Activated CD8-positive, alpha-beta T cell treated with anti-CD3 and anti-CD28 coated beads, Interleukin-2, amount 10 ng/mL, durations not matched to agents 7 days and 5 days (primary cell): ENCODE measurements at regions not wholly inside any gene's neighbourhood (a gene's known extent, or its start where the extent isn't known, plus 50 kb on each side); places are given as distances from the start of the nearest gene placed in this dataset.

Experiments used
- ATAC-seq: fragments of 150-1000 bp; cut with Tn5 transposase; one replicate; pipeline ENCODE4 v1.10.0; 2021; ENCODE audit warnings: moderate library complexity
- CTCF ChIA-PET: fragments of 350-600 bp; sonication (Branson Sonifier 250); formaldehyde crosslinking; loops from one replicate; lab custom pipeline; 2021; ENCODE audit warnings: antibody characterized with exemption; lab: Charles Lee
- POLR2A ChIA-PET: fragments of 350-600 bp; sonication (Branson Sonifier 250); formaldehyde crosslinking; loops from one replicate; lab custom pipeline; 2021; ENCODE audit warnings: antibody characterized with exemption; lab: Charles Lee
- DNase-seq: peaks from one replicate; pipeline ENCODE4 v3.0.0-alpha.2; 2020
- H3K27ac Mint-ChIP-seq: one replicate; pipeline ENCODE4 v1.8.0; 2021; ENCODE audit warnings: mild to moderate bottlenecking, mixed read lengths
- H3K27me3 Mint-ChIP-seq: one replicate; pipeline ENCODE4 v1.8.0; 2021; ENCODE audit warnings: low read depth, mixed read lengths
- H3K36me3 Mint-ChIP-seq: one replicate; pipeline ENCODE4 v1.8.0; 2021; ENCODE audit warnings: low read depth, mixed read lengths
- H3K4me1 Mint-ChIP-seq: one replicate; pipeline ENCODE4 v1.8.0; 2021; ENCODE audit warnings: low read depth, mixed read lengths
- H3K4me3 Mint-ChIP-seq: one replicate; pipeline ENCODE4 v1.8.0; 2021; ENCODE audit warnings: mild to moderate bottlenecking, mixed read lengths
- H3K9me3 Mint-ChIP-seq: one replicate; pipeline ENCODE4 v1.8.0; 2022; ENCODE audit warnings: mixed read lengths; ENCODE audit not compliant: insufficient read depth

- H3K4me1 Mint-ChIP-seq = no peaks in the 10 kb centered on the region
- H3K36me3 Mint-ChIP-seq = no peaks in the 10 kb centered on the region
- H3K9me3 Mint-ChIP-seq = no peaks in the 10 kb centered on the region
- H3K27ac Mint-ChIP-seq = no peak overlapping the region
- H3K4me3 Mint-ChIP-seq = no peak overlapping the region
- ChIA-PET CTCF (no interaction called here), POLR2A (no interaction called here)
- ATAC-seq (no peak), DNase-seq (no peak)
- no peaks in the 10 kb centered on the region for H3K27me3 Mint-ChIP-seq
These were observed 99.2 kb downstream of the C12orf50 start for GRCh38 chr12:87930033-87930432.

- H3K36me3 Mint-ChIP-seq = no peaks in the 10 kb centered on the region
- ChIA-PET POLR2A (no interaction called here), CTCF (no interaction called here)
- no peaks in the 10 kb centered on the region for H3K9me3 Mint-ChIP-seq
- no peak overlapping the region for H3K27ac Mint-ChIP-seq
- H3K4me1 Mint-ChIP-seq = no peaks in the 10 kb centered on the region
- no peaks in the 10 kb centered on the region for H3K27me3 Mint-ChIP-seq
- no peak overlapping the region for H3K4me3 Mint-ChIP-seq
- DNase-seq (no peak), ATAC-seq (no peak)
These were observed 99.9 kb downstream of the C12orf50 start for GRCh38 chr12:87929346-87929745.

GRCh38 chr12:87928031-87928430, 101.2 kb downstream of the C12orf50 start:
- no peak for ATAC-seq
- POLR2A ChIA-PET = no interaction called here
- CTCF ChIA-PET = no interaction called here
- no peaks in the 10 kb centered on the region for H3K9me3 Mint-ChIP-seq
- no peak for DNase-seq
- H3K4me3 Mint-ChIP-seq = no peak overlapping the region
- H3K4me1 Mint-ChIP-seq = no peaks in the 10 kb centered on the region
- H3K36me3 Mint-ChIP-seq = no peaks in the 10 kb centered on the region
- H3K27ac Mint-ChIP-seq = no peak overlapping the region
- no peaks in the 10 kb centered on the region for H3K27me3 Mint-ChIP-seq

GRCh38 chr12:87925021-87925420, 104.2 kb downstream of the C12orf50 start:
- CTCF ChIA-PET = no interaction called here
- Mint-ChIP-seq H3K4me3 (no peak overlapping the region), H3K27ac (no peak overlapping the region), H3K27me3 (no peaks in the 10 kb centered on the region), H3K9me3 (no peaks in the 10 kb centered on the region), H3K36me3 (no peaks in the 10 kb centered on the region), H3K4me1 (no peaks in the 10 kb centered on the region)
- DNase-seq (no peak), ATAC-seq (no peak)
- POLR2A ChIA-PET = no interaction called here

- Mint-ChIP-seq H3K9me3 (no peaks in the 10 kb centered on the region), H3K4me1 (no peaks in the 10 kb centered on the region), H3K27ac (no peak overlapping the region), H3K36me3 (no peaks in the 10 kb centered on the region), H3K4me3 (no peak overlapping the region), H3K27me3 (no peaks in the 10 kb centered on the region)
- no peak for ATAC-seq
- no peak for DNase-seq
- CTCF ChIA-PET = no interaction called here
- POLR2A ChIA-PET = no interaction called here
These were observed 105.1 kb downstream of the C12orf50 start for GRCh38 chr12:87924149-87924548.

- Mint-ChIP-seq H3K36me3 (no peaks in the 10 kb centered on the region), H3K27ac (no peak overlapping the region), H3K4me1 (no peaks in the 10 kb centered on the region), H3K4me3 (no peak overlapping the region), H3K27me3 (no peaks in the 10 kb centered on the region), H3K9me3 (no peaks in the 10 kb centered on the region)
- POLR2A ChIA-PET = no interaction called here
- DNase-seq = no peak
- ATAC-seq = no peak
- CTCF ChIA-PET = interaction anchor here (0.8 kb wide), 1 partner anchor 314 kb away, joined by 3 read pairs; no protein-coding TSS in a partner anchor
These were observed 105.8 kb downstream of the C12orf50 start for GRCh38 chr12:87923361-87923760.

- no peaks in the 10 kb centered on the region for H3K36me3 Mint-ChIP-seq
- ATAC-seq (no peak), DNase-seq (no peak)
- H3K27ac Mint-ChIP-seq = no peak overlapping the region
- no peaks in the 10 kb centered on the region for H3K27me3 Mint-ChIP-seq
- H3K4me1 Mint-ChIP-seq = no peaks in the 10 kb centered on the region
- POLR2A ChIA-PET = no interaction called here
- CTCF ChIA-PET = interaction anchor here (0.8 kb wide), 1 partner anchor 314 kb away, joined by 3 read pairs; no protein-coding TSS in a partner anchor
- no peaks in the 10 kb centered on the region for H3K9me3 Mint-ChIP-seq
- no peak overlapping the region for H3K4me3 Mint-ChIP-seq
These were observed 106.5 kb downstream of the C12orf50 start for GRCh38 chr12:87922736-87923135.

- Mint-ChIP-seq H3K9me3 (no peaks in the 10 kb centered on the region), H3K4me1 (no peaks in the 10 kb centered on the region), H3K4me3 (no peak overlapping the region), H3K27me3 (no peaks in the 10 kb centered on the region), H3K27ac (no peak overlapping the region), H3K36me3 (no peaks in the 10 kb centered on the region)
- DNase-seq (no peak), ATAC-seq (no peak)
- POLR2A ChIA-PET = no interaction called here
- CTCF ChIA-PET = no interaction called here
These were observed 107.6 kb downstream of the C12orf50 start for GRCh38 chr12:87921621-87922020.

- H3K4me3 Mint-ChIP-seq = no peak overlapping the region
- H3K4me1 Mint-ChIP-seq = no peaks in the 10 kb centered on the region
- no peaks in the 10 kb centered on the region for H3K9me3 Mint-ChIP-seq
- no peaks in the 10 kb centered on the region for H3K27me3 Mint-ChIP-seq
- ATAC-seq (no peak), DNase-seq (no peak)
- CTCF ChIA-PET = no interaction called here
- no peaks in the 10 kb centered on the region for H3K36me3 Mint-ChIP-seq
- POLR2A ChIA-PET = no interaction called here
- no peak overlapping the region for H3K27ac Mint-ChIP-seq
These were observed 109.1 kb downstream of the C12orf50 start for GRCh38 chr12:87920139-87920538.

- Mint-ChIP-seq H3K36me3 (no peaks in the 10 kb centered on the region), H3K9me3 (no peaks in the 10 kb centered on the region), H3K27ac (no peak overlapping the region), H3K4me3 (no peak overlapping the region), H3K27me3 (no peaks in the 10 kb centered on the region), H3K4me1 (no peaks in the 10 kb centered on the region)
- ChIA-PET POLR2A (no interaction called here), CTCF (no interaction called here)
- ATAC-seq = no peak
- DNase-seq = no peak
These were observed 127.7 kb downstream of the C12orf50 start for GRCh38 chr12:87901457-87901856.

GRCh38 chr12:87897662-87898061, 131.5 kb downstream of the C12orf50 start:
- H3K9me3 Mint-ChIP-seq = no peaks in the 10 kb centered on the region
- CTCF ChIA-PET = no interaction called here
- DNase-seq (no peak), ATAC-seq (no peak)
- POLR2A ChIA-PET = no interaction called here
- H3K27ac Mint-ChIP-seq = no peak overlapping the region
- no peaks in the 10 kb centered on the region for H3K36me3 Mint-ChIP-seq
- H3K4me3 Mint-ChIP-seq = no peak overlapping the region
- H3K4me1 Mint-ChIP-seq = no peaks in the 10 kb centered on the region
- no peaks in the 10 kb centered on the region for H3K27me3 Mint-ChIP-seq

GRCh38 chr12:87883806-87884205, 145.4 kb downstream of the C12orf50 start:
- ChIA-PET POLR2A (no interaction called here), CTCF (no interaction called here)

GRCh38 chr12:87879141-87879540, 150.1 kb downstream of the C12orf50 start:
- no peaks in the 10 kb centered on the region for H3K27me3 Mint-ChIP-seq
- H3K4me1 Mint-ChIP-seq = no peaks in the 10 kb centered on the region
- ATAC-seq = no peak

More at GRCh38 chr12:87883806-87884205, 145.4 kb downstream of the C12orf50 start:
- no peak overlapping the region for H3K27ac Mint-ChIP-seq
- no peak for ATAC-seq
- DNase-seq = no peak
- no peaks in the 10 kb centered on the region for H3K4me1 Mint-ChIP-seq
- no peaks in the 10 kb centered on the region for H3K36me3 Mint-ChIP-seq
- no peaks in the 10 kb centered on the region for H3K27me3 Mint-ChIP-seq
- H3K9me3 Mint-ChIP-seq = no peaks in the 10 kb centered on the region
- H3K4me3 Mint-ChIP-seq = no peak overlapping the region

More at GRCh38 chr12:87879141-87879540, 150.1 kb downstream of the C12orf50 start:
- Mint-ChIP-seq H3K36me3 (no peaks in the 10 kb centered on the region), H3K27ac (no peak overlapping the region), H3K4me3 (no peak overlapping the region), H3K9me3 (no peaks in the 10 kb centered on the region)
- DNase-seq = no peak
- CTCF ChIA-PET = no interaction called here
- POLR2A ChIA-PET = no interaction called here
